ENCODE measurements at regions not wholly inside any gene's neighbourhood (a gene's known extent, or its start where the extent isn't known, plus 50 kb on each side); places are given as distances from the start of the nearest gene placed in this dataset.

- TF ChIP-seq, protein P1, sequence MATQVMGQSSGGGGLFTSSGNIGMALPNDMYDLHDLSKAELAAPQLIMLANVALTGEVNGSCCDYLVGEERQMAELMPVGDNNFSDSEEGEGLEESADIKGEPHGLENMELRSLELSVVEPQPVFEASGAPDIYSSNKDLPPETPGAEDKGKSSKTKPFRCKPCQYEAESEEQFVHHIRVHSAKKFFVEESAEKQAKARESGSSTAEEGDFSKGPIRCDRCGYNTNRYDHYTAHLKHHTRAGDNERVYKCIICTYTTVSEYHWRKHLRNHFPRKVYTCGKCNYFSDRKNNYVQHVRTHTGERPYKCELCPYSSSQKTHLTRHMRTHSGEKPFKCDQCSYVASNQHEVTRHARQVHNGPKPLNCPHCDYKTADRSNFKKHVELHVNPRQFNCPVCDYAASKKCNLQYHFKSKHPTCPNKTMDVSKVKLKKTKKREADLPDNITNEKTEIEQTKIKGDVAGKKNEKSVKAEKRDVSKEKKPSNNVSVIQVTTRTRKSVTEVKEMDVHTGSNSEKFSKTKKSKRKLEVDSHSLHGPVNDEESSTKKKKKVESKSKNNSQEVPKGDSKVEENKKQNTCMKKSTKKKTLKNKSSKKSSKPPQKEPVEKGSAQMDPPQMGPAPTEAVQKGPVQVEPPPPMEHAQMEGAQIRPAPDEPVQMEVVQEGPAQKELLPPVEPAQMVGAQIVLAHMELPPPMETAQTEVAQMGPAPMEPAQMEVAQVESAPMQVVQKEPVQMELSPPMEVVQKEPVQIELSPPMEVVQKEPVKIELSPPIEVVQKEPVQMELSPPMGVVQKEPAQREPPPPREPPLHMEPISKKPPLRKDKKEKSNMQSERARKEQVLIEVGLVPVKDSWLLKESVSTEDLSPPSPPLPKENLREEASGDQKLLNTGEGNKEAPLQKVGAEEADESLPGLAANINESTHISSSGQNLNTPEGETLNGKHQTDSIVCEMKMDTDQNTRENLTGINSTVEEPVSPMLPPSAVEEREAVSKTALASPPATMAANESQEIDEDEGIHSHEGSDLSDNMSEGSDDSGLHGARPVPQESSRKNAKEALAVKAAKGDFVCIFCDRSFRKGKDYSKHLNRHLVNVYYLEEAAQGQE (IDR thresholded peaks at IDR 0.05; ENCODE audit: unreplicated experiment) = no peak
- TF ChIP-seq ETS1 (IDR thresholded peaks at IDR 0.05) (no peak), POLR2AphosphoS5 (IDR thresholded peaks at IDR 0.05; ENCODE audit: low read depth) (no peak)
Measured at GRCh38 chr13:58318495-58319167, 687.1 kb downstream of the PCDH17 start (continued).

DNA sequence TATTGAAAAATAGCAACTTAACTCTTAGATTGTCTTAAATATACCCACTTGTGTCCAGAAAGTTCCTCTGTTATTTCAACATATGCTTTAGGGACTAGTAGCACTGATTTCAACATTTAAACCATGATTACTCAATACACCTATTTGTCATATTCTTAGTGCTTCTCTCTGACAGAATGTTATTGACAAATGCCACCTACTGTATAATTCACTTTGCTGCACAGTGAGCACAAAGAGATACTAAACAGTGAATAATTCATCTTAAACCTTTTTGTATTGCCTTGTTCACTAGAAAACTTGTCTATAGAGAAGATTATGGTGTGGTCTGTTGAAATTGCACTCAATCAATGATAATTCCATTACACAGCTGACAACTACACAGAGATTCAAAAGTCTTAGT lies 692.6 kb downstream of the PCDH17 start:
- H3K4me3 Mint-ChIP-seq = no peak overlapping the region
- no peaks in the 10 kb centered on the region for H3K27me3 Mint-ChIP-seq (ENCODE audit: insufficient read depth, low read depth, poor library complexity)
- Histone ChIP-seq H3K27me3 (ENCODE audit: insufficient read depth) (no peaks in the 10 kb centered on the region), H3K9me2 (ENCODE audit: insufficient read depth) (no peaks in the 10 kb centered on the region), H2AFZ (no peak overlapping the region), H3K4me1 (ENCODE audit: insufficient read depth) (peaks cover 10% of the 10 kb centered on the region), H3K4me2 (no peak overlapping the region), H3K79me2 (replicated peaks; ENCODE audit: insufficient read depth) (no peaks in the 10 kb centered on the region), H4K20me1 (replicated peaks; ENCODE audit: insufficient read depth) (no peaks in the 10 kb centered on the region), H3K4me3 (no peak overlapping the region), H3F3A (replicated peaks; ENCODE audit: low read depth) (no peaks in the 10 kb centered on the region), H3K36me3 (ENCODE audit: insufficient read depth) (no peaks in the 10 kb centered on the region), H3K27ac (ENCODE audit: low read depth) (no peak overlapping the region)
- H3K4me1 Mint-ChIP-seq = no peaks in the 10 kb centered on the region
- no peak overlapping the region for H3K27ac Mint-ChIP-seq
- no peak for TF ChIP-seq EZH2phosphoT487 (IDR thresholded peaks at IDR 0.05; ENCODE audit: unreplicated experiment)
- TF ChIP-seq NANOG (IDR thresholded peaks at IDR 0.05; ENCODE audit: borderline replicate concordance) = no peak
- H3K36me3 Mint-ChIP-seq (ENCODE audit: low read depth) = no peaks in the 10 kb centered on the region
- ATAC-seq = no peak
- H3K9me3 Mint-ChIP-seq = no peaks in the 10 kb centered on the region
- DNase-seq (ENCODE audit: low spot score) = no peak

- Mint-ChIP-seq H3K9me3 (no peaks in the 10 kb centered on the region), H3K4me1 (no peaks in the 10 kb centered on the region), H3K4me3 (no peak overlapping the region), H3K27ac (no peak overlapping the region), H3K27me3 (ENCODE audit: insufficient read depth, low read depth, poor library complexity) (no peaks in the 10 kb centered on the region), H3K36me3 (ENCODE audit: low read depth) (no peaks in the 10 kb centered on the region)
- Histone ChIP-seq H3K36me3 (ENCODE audit: insufficient read depth) (no peaks in the 10 kb centered on the region), H3K79me2 (replicated peaks; ENCODE audit: insufficient read depth) (no peaks in the 10 kb centered on the region), H3F3A (replicated peaks; ENCODE audit: low read depth) (no peaks in the 10 kb centered on the region), H3K27me3 (ENCODE audit: insufficient read depth) (no peaks in the 10 kb centered on the region), H3K27ac (ENCODE audit: low read depth) (no peak overlapping the region), H2AFZ (no peak overlapping the region), H4K20me1 (replicated peaks; ENCODE audit: insufficient read depth) (no peaks in the 10 kb centered on the region), H3K4me2 (no peak overlapping the region), H3K4me3 (no peak overlapping the region), H3K9me2 (ENCODE audit: insufficient read depth) (no peaks in the 10 kb centered on the region), H3K4me1 (ENCODE audit: insufficient read depth) (no peaks in the 10 kb centered on the region)
- ATAC-seq = no peak
- no peak for DNase-seq (ENCODE audit: low spot score)
- no peak for TF ChIP-seq CREB1 (CRISPR knock-in tag; IDR thresholded peaks at IDR 0.05; ENCODE audit: low read depth)
Measured at GRCh38 chr13:58329746-58330145, 698.2 kb downstream of the PCDH17 start.

All from GM23338 (cell line).